ENCODE measurements at regions not wholly inside any gene's neighbourhood (a gene's known extent, or its start where the extent isn't known, plus 50 kb on each side); places are given as distances from the start of the nearest gene placed in this dataset.

- TF ChIP-seq ZBTB26 (tag by site-specific recombination; optimal IDR thresholded peaks at IDR 0.05) (no peak), CTCF (tag by site-specific recombination; IDR thresholded peaks at IDR 0.05) (no peak), ZNF280C (tag by site-specific recombination; IDR thresholded peaks at IDR 0.05) (no peak), ZBTB7A (tag by site-specific recombination; IDR thresholded peaks at IDR 0.05; ENCODE audit: low read depth) (no peak), YY1 (tag by site-specific recombination; IDR thresholded peaks at IDR 0.05) (no peak), ZNF292 (tag by site-specific recombination; IDR thresholded peaks at IDR 0.05; ENCODE audit: borderline replicate concordance, low read depth) (no peak), ZFP41 (tag by site-specific recombination; IDR thresholded peaks at IDR 0.05; ENCODE audit: borderline replicate concordance) (no peak), ZSCAN18 (tag by site-specific recombination; IDR thresholded peaks at IDR 0.05) (no peak), TCF7L2 (IDR thresholded peaks at IDR 0.05; ENCODE audit: borderline replicate concordance, low read depth, low read length) (no peak), ZNF518A (tag by site-specific recombination; conservative IDR thresholded peaks at IDR 0.05; ENCODE audit: low read depth) (no peak), ZNF670 (tag by site-specific recombination; IDR thresholded peaks at IDR 0.05; ENCODE audit: low read depth) (no peak), ZBTB21 (tag by site-specific recombination; IDR thresholded peaks at IDR 0.05) (no peak)
These were observed 1332.5 kb downstream of the SLITRK5 start for GRCh38 chr13:89003656-89004055.

Data from HEK293 (cell line).